ENCODE measurements at regions not wholly inside any gene's neighbourhood (a gene's known extent, or its start where the extent isn't known, plus 50 kb on each side); places are given as distances from the start of the nearest gene placed in this dataset.

- H4K91ac ChIP-seq (replicated peaks; ENCODE audit: insufficient read length, low read length) = no peak overlapping the region
- no peak overlapping the region for H2BK5ac ChIP-seq (ENCODE audit: low read depth, low read length)
- no peak overlapping the region for H3K4me2 ChIP-seq (ENCODE audit: insufficient read depth in 1 of 2, low read depth in 2 of 2, low read length in 2 of 2)
- H4K20me1 ChIP-seq (replicated peaks in 1 of 2; ENCODE audit: control insufficient read depth in 1 of 2, insufficient read depth in 2 of 2, low read length in 2 of 2) = no peaks in the 10 kb centered on the region
- no peak overlapping the region for H3K4me3 ChIP-seq (ENCODE audit: extremely low read depth in 1 of 4, insufficient read depth in 2 of 4, low read depth in 3 of 4, low read length in 4 of 4)
- H2BK15ac ChIP-seq (ENCODE audit: low read length) = no peak overlapping the region
- no peaks in the 10 kb centered on the region for H3K9me3 ChIP-seq (ENCODE audit: insufficient read depth in 2 of 2, low read depth in 1 of 2, low read length in 1 of 2)
- no peak overlapping the region for H3K23ac ChIP-seq (ENCODE audit: insufficient read length)
- H3K56ac ChIP-seq (replicated peaks; ENCODE audit: insufficient read length, low read depth, low read length) = no peak overlapping the region
- H3K27me3 ChIP-seq (replicated peaks in 1 of 4; ENCODE audit: control insufficient read depth in 3 of 4, extremely low read depth in 1 of 4, insufficient read depth in 3 of 4, low read length in 3 of 4) = no peaks in the 10 kb centered on the region
- H3K9ac ChIP-seq (replicated peaks in 1 of 4; ENCODE audit: extremely low read depth in 1 of 4, low read depth in 3 of 4, low read length in 3 of 4) = no peak overlapping the region
- H3K14ac ChIP-seq (ENCODE audit: insufficient read length) = no peak overlapping the region
- CTCF ChIA-PET (ENCODE audit: partially characterized antibody) = interaction anchor here (1.6 kb wide), 1 partner anchor 22 kb away, joined by 3 read pairs; no protein-coding TSS in a partner anchor
- H3K27ac ChIP-seq (ENCODE audit: low read depth, low read length) = no peak overlapping the region
- H4K5ac ChIP-seq (ENCODE audit: insufficient read length, low read depth, low read length) = no peak overlapping the region
- POLR2A ChIA-PET (ENCODE audit: partially characterized antibody) = no interaction called here
- peaks cover 0 to 4% (median 0%) of the 10 kb centered on the region in 4 experiments; a peak in 1 of 7 replicates for H3K4me1 ChIP-seq (replicated peaks in 1 of 4; ENCODE audit: control insufficient read depth in 3 of 4, insufficient read depth in 4 of 4, low read length in 3 of 4)
- H3K36me3 ChIP-seq (ENCODE audit: control insufficient read depth in 2 of 4, insufficient read depth in 4 of 4, low read length in 3 of 4) = no peaks in the 10 kb centered on the region
- no peak overlapping the region for H3K18ac ChIP-seq (ENCODE audit: extremely low read depth, low read length)
- WGBS, 2 experiments (ENCODE audit: extremely low coverage in 1 of 2, insufficient coverage in 1 of 2, insufficient read length in 1 of 2, insufficient replicate concordance in 2 of 2, low coverage in 1 of 2, low lambda C conversion rate in 2 of 2, missing lambda C conversion rate in 1 of 2) = 85% methylated on average over 2 of the region's 2 CpGs; no CpG with 5 or more reads in 1 of the 2 experiments
- H4K8ac ChIP-seq (ENCODE audit: extremely low read depth, insufficient read depth, low read length) = no peak overlapping the region
- H3K79me1 ChIP-seq (ENCODE audit: low read depth, low read length) = no peaks in the 10 kb centered on the region
- no peak overlapping the region for H2BK20ac ChIP-seq (ENCODE audit: low read length)
- no peak for FAIRE-seq
- DNase-seq (ENCODE audit: low read depth in 1 of 2, low spot score in 2 of 2) = no peak
- H2BK120ac ChIP-seq (replicated peaks; ENCODE audit: low read depth, low read length) = no peak overlapping the region
- no peak overlapping the region for H2BK12ac ChIP-seq (ENCODE audit: low read depth, low read length)
- no peak overlapping the region for H3K4ac ChIP-seq (replicated peaks; ENCODE audit: insufficient read length, low read depth, low read length)
- no peaks in the 10 kb centered on the region for H3K79me2 ChIP-seq (ENCODE audit: control insufficient read depth in 1 of 2, insufficient read depth in 2 of 2, low read length in 2 of 2)
- no peaks in the 10 kb centered on the region for H3K23me2 ChIP-seq (ENCODE audit: low read depth, low read length)
- H2AFZ ChIP-seq (ENCODE audit: low read length) = no peak overlapping the region
- no peak overlapping the region for H2AK5ac ChIP-seq (ENCODE audit: low read depth, low read length)
- no peak for TF ChIP-seq SP1 (IDR thresholded peaks at IDR 0.05; ENCODE audit: low read depth, low read length)
- no peak for TF ChIP-seq POU5F1 (IDR thresholded peaks at IDR 0.05; ENCODE audit: low read depth, low read length)
Observed at GRCh38 chr3:103785017-103785416, 1350.2 kb downstream of the ZPLD1 start.
